ENCODE measurements at regions not wholly inside any gene's neighbourhood (a gene's known extent, or its start where the extent isn't known, plus 50 kb on each side); places are given as distances from the start of the nearest gene placed in this dataset.

- Histone ChIP-seq H3K36me3 (replicated peaks in 1 of 2; ENCODE audit: control insufficient read depth in 1 of 2, insufficient read depth in 2 of 2, low read length in 1 of 2) (no peaks in the 10 kb centered on the region), H3K27ac (ENCODE audit: low read depth in 2 of 2, low read length in 1 of 2) (no peak overlapping the region), H2AFZ (ENCODE audit: low read depth) (no peak overlapping the region), H3K27me3 (ENCODE audit: insufficient read depth) (no peaks in the 10 kb centered on the region), H3F3A (replicated peaks; ENCODE audit: insufficient read depth) (no peaks in the 10 kb centered on the region), H3K4me2 (no peak overlapping the region), H3K79me2 (ENCODE audit: insufficient read depth) (no peaks in the 10 kb centered on the region), H3K9me2 (no peaks in the 10 kb centered on the region), H4K20me1 (ENCODE audit: insufficient read depth) (no peaks in the 10 kb centered on the region), H3K9ac (no peak overlapping the region), H3K9me3 (no peaks in the 10 kb centered on the region), H3K4me3 (ENCODE audit: low read depth in 2 of 2, low read length in 1 of 2) (no peak overlapping the region), H3K4me1 (ENCODE audit: control insufficient read depth in 1 of 2, insufficient read depth in 2 of 2, low read depth in 1 of 2, low read length in 1 of 2) (no peaks in the 10 kb centered on the region)
- no peak for TF ChIP-seq TAF1 (IDR thresholded peaks at IDR 0.05; ENCODE audit: borderline replicate concordance, low read depth, low read length)
- no peak for TF ChIP-seq REST (IDR thresholded peaks at IDR 0.05; ENCODE audit: low read depth, low read length)
- no peak for TF ChIP-seq FOSL2 (IDR thresholded peaks at IDR 0.05; ENCODE audit: borderline replicate concordance, low read depth)
- no peak for TF ChIP-seq EZH2phosphoT487 (IDR thresholded peaks at IDR 0.05; ENCODE audit: borderline replicate concordance, low read depth)
- ChIA-PET POLR2A (no interaction called here), CTCF (no interaction called here)
- DNase-seq, result no peak
These were observed 1314.2 kb downstream of the OTOL1 start for GRCh38 chr3:162810776-162811175.

- H3K4me2 ChIP-seq, result no peak overlapping the region
- no peaks in the 10 kb centered on the region for H3K79me2 ChIP-seq (ENCODE audit: insufficient read depth)
- ChIA-PET CTCF (no interaction called here), POLR2A (no interaction called here)
- no peak overlapping the region for H3K27ac ChIP-seq (ENCODE audit: low read depth in 2 of 2, low read length in 1 of 2)
- 70% methylated on average over 4 of the region's 4 CpGs for WGBS (ENCODE audit: low lambda C conversion rate)
- no peak for DNase-seq
- no peaks in the 10 kb centered on the region for H4K20me1 ChIP-seq (ENCODE audit: insufficient read depth)
- H3K27me3 ChIP-seq (ENCODE audit: insufficient read depth), result no peaks in the 10 kb centered on the region
- no peaks in the 10 kb centered on the region for H3K36me3 ChIP-seq (replicated peaks in 1 of 2; ENCODE audit: control insufficient read depth in 1 of 2, insufficient read depth in 2 of 2, low read length in 1 of 2)
- no peak overlapping the region for H3K9ac ChIP-seq
- no peaks in the 10 kb centered on the region for H3K9me2 ChIP-seq
- H3K4me3 ChIP-seq (ENCODE audit: low read depth in 2 of 2, low read length in 1 of 2), result no peak overlapping the region
- no peak overlapping the region for H2AFZ ChIP-seq (ENCODE audit: low read depth)
- no peaks in the 10 kb centered on the region for H3K9me3 ChIP-seq
- TF ChIP-seq EZH2phosphoT487 (IDR thresholded peaks at IDR 0.05; ENCODE audit: borderline replicate concordance, low read depth) (no peak), USF1 (IDR thresholded peaks at IDR 0.05; ENCODE audit: borderline replicate concordance, low read depth) (no peak), TCF12 (IDR thresholded peaks at IDR 0.05) (no peak), ZBTB33 (IDR thresholded peaks at IDR 0.05; ENCODE audit: borderline replicate concordance, low read depth) (no peak), GABPA (IDR thresholded peaks at IDR 0.05; ENCODE audit: low read depth) (no peak), MAX (IDR thresholded peaks at IDR 0.05; ENCODE audit: low read depth) (no peak), PBX3 (IDR thresholded peaks at IDR 0.05) (no peak), RCOR1 (IDR thresholded peaks at IDR 0.05; ENCODE audit: low read length) (no peak), RXRA (IDR thresholded peaks at IDR 0.05; ENCODE audit: borderline replicate concordance, low read depth) (no peak), CTCF (IDR thresholded peaks at IDR 0.05) (no peak), CHD2 (IDR thresholded peaks at IDR 0.05; ENCODE audit: low read length, partially characterized antibody) (no peak), RFX5 (IDR thresholded peaks at IDR 0.05; ENCODE audit: low read length) (no peak), MXI1 (IDR thresholded peaks at IDR 0.05; ENCODE audit: low read depth, low read length) (no peak), SIN3A (IDR thresholded peaks at IDR 0.05; ENCODE audit: borderline replicate concordance, low read depth, low read length) (no peak)
- H3F3A ChIP-seq (replicated peaks; ENCODE audit: insufficient read depth), result no peaks in the 10 kb centered on the region
- H3K4me1 ChIP-seq (ENCODE audit: control insufficient read depth in 1 of 2, insufficient read depth in 2 of 2, low read depth in 1 of 2, low read length in 1 of 2), result no peaks in the 10 kb centered on the region
These were observed 1346.1 kb downstream of the OTOL1 start for GRCh38 chr3:162842549-162843216.
